ENCODE measurements at regions not wholly inside any gene's neighbourhood (a gene's known extent, or its start where the extent isn't known, plus 50 kb on each side); places are given as distances from the start of the nearest gene placed in this dataset.

DNA sequence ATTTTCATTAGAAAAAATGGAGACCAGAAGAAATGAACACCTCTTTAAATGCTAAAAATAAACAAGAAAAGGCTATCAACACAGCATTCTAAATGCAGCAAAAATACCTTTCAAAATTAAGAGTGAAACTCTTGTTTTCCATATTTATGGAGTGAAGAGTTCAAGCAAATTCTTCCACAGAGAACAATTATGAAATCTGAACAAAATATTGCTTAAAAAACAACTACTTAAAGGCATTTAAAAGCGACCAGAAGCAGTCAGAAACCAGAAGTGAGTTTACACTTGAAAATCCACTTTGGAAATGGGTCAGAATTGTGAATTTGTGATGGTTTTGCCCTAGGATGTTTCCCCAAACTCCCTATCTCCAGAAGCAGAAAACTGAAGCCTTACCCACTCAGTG is 60.9 kb upstream of the KCNH1 start:
- no peak for TF ChIP-seq POLR2A (IDR thresholded peaks at IDR 0.05)
- TF ChIP-seq CTCF (IDR thresholded peaks at IDR 0.05 in 8 of 11, conservative IDR thresholded peaks at IDR 0.05 in 3 of 11): no peak
- no peak for TF ChIP-seq POLR2AphosphoS5 (IDR thresholded peaks at IDR 0.05)
